NT2/D1 (cell line): ENCODE measurements at regions not wholly inside any gene's neighbourhood (a gene's known extent, or its start where the extent isn't known, plus 50 kb on each side); places are given as distances from the start of the nearest gene placed in this dataset.
"Not testable (repeated sequence)": the region's sequence is repeated elsewhere in the genome, so short reads cannot be mapped to it uniquely, and the experiment has no call there.

ENCODE experiments used
- DNase-seq: peaks from one replicate; pipeline ENCODE4 v3.0.0-alpha.2; 2011; ENCODE audit warnings: low read depth, low spot score
- H3K27me3 ChIP-seq: 2 replicates; pipeline ENCODE4 v1.6.0; 2011; ENCODE audit warnings: mild to moderate bottlenecking; ENCODE audit not compliant: insufficient read length, insufficient read depth
- H3K36me3 ChIP-seq: 2 replicates; pipeline ENCODE4 v1.6.1; 2011; ENCODE audit warnings: mild to moderate bottlenecking, low read length, mixed read lengths; ENCODE audit not compliant: insufficient read depth, insufficient read length
- H3K4me1 ChIP-seq: 2 replicates; pipeline ENCODE4 v1.5.1; 2011; ENCODE audit not compliant: insufficient read depth, insufficient read length
- H3K4me3 ChIP-seq: 2 replicates; pipeline ENCODE4 v1.5.1; 2011; ENCODE audit warnings: low read depth; ENCODE audit not compliant: insufficient read length
- H3K9ac ChIP-seq: 2 replicates; pipeline ENCODE4 v1.6.0; 2011; ENCODE audit warnings: low read depth; ENCODE audit not compliant: insufficient read length
- H3K9me3 ChIP-seq: 2 replicates; pipeline ENCODE4 v1.5.1; 2011; ENCODE audit warnings: mild to moderate bottlenecking, low read length; ENCODE audit not compliant: insufficient read depth
- SUZ12 ChIP-seq: IDR thresholded peaks from 2 replicates; pipeline ENCODE4 v1.6.1; 2011; ENCODE audit not compliant: insufficient read length, insufficient read depth; ENCODE audit errors: extremely low read depth
- YY1 ChIP-seq: IDR thresholded peaks from 2 replicates; pipeline ENCODE4 v1.6.1; 2011; ENCODE audit not compliant: insufficient read length, insufficient read depth
- ZNF274 ChIP-seq: IDR thresholded peaks from 2 replicates; pipeline ENCODE4 v1.6.1; 2011; ENCODE audit warnings: mild to moderate bottlenecking, low read depth, low read length

- no peaks in the 10 kb centered on the region for H3K36me3 ChIP-seq
- no peaks in the 10 kb centered on the region for H3K9me3 ChIP-seq
- no peaks in the 10 kb centered on the region for H3K4me1 ChIP-seq
- no peak overlapping the region for H3K4me3 ChIP-seq
- H3K9ac ChIP-seq: peak overlapping the region; percentile 90
- DNase-seq: no peak
- H3K27me3 ChIP-seq: no peaks in the 10 kb centered on the region
- TF ChIP-seq ZNF274: no peak
- TF ChIP-seq YY1: no peak
- no peak for TF ChIP-seq SUZ12
Observed at GRCh38 chr6:27816906-27817305, 95.3 kb downstream of the OR2B2 start.

- Histone ChIP-seq H3K4me1 (no peaks in the 10 kb centered on the region), H3K9ac (peak overlapping the region; percentile 90), H3K27me3 (no peaks in the 10 kb centered on the region), H3K4me3 (peak overlapping the region; percentile 78), H3K36me3 (peaks cover 5% of the 10 kb centered on the region), H3K9me3 (no peaks in the 10 kb centered on the region)
- TF ChIP-seq SUZ12 (no peak), YY1 (no peak), ZNF274 (no peak)
- no peak for DNase-seq
Observed at GRCh38 chr6:27814665-27815424, 97.4 kb downstream of the OR2B2 start.

- peak overlapping the region; percentile 52 for H3K9ac ChIP-seq
- not testable (repeated sequence) for DNase-seq, H3K27me3 ChIP-seq, H3K9me3 ChIP-seq, H3K36me3 ChIP-seq, H3K4me1 ChIP-seq
- H3K4me3 ChIP-seq: peak overlapping the region; percentile 49
Observed at GRCh38 chr6:27814415-27814664, 97.9 kb downstream of the OR2B2 start.

- H3K4me1 ChIP-seq: no peaks in the 10 kb centered on the region
- TF ChIP-seq YY1: no peak
- no peak for TF ChIP-seq ZNF274
- TF ChIP-seq SUZ12: no peak
Observed at GRCh38 chr6:27812805-27813492, 99.2 kb downstream of the OR2B2 start.

GRCh38 chr6:27812078-27812804, 100.0 kb downstream of the OR2B2 start:
- peak overlapping the region; percentile 24 for H3K4me3 ChIP-seq
- TF ChIP-seq ZNF274 (no peak), YY1 (no peak), SUZ12 (no peak)
- H3K36me3 ChIP-seq: peaks cover 5% of the 10 kb centered on the region
- no peaks in the 10 kb centered on the region for H3K4me1 ChIP-seq
- H3K27me3 ChIP-seq: no peaks in the 10 kb centered on the region
- H3K9me3 ChIP-seq: no peaks in the 10 kb centered on the region
- H3K9ac ChIP-seq: peak overlapping the region; percentile 97
- no peak for DNase-seq

More at GRCh38 chr6:27812805-27813492, 99.2 kb downstream of the OR2B2 start:
- Histone ChIP-seq H3K9me3 (no peaks in the 10 kb centered on the region), H3K4me3 (peak overlapping the region; percentile 49), H3K36me3 (peaks cover 5% of the 10 kb centered on the region), H3K9ac (peak overlapping the region; percentile 52), H3K27me3 (no peaks in the 10 kb centered on the region)
- DNase-seq: no peak

GRCh38 chr6:27811451-27811772, 100.8 kb downstream of the OR2B2 start:
- peaks cover 5% of the 10 kb centered on the region for H3K36me3 ChIP-seq

GRCh38 chr6:27810768-27811450, 101.3 kb downstream of the OR2B2 start:
- H3K4me1 ChIP-seq: no peaks in the 10 kb centered on the region
- H3K27me3 ChIP-seq: no peaks in the 10 kb centered on the region
- DNase-seq: no peak
- peak overlapping the region; percentile 90 for H3K4me3 ChIP-seq
- no peak for TF ChIP-seq YY1
- no peak for TF ChIP-seq SUZ12
- no peak for TF ChIP-seq ZNF274
- no peaks in the 10 kb centered on the region for H3K9me3 ChIP-seq
- peaks cover 5% of the 10 kb centered on the region for H3K36me3 ChIP-seq
- H3K9ac ChIP-seq: peak overlapping the region; percentile 97

More at GRCh38 chr6:27811451-27811772, 100.8 kb downstream of the OR2B2 start:
- Histone ChIP-seq H3K9ac (peak overlapping the region; percentile 97), H3K4me3 (peak overlapping the region; percentile 90), H3K4me1 (no peaks in the 10 kb centered on the region), H3K27me3 (no peaks in the 10 kb centered on the region), H3K9me3 (no peaks in the 10 kb centered on the region)
- no peak for DNase-seq
- TF ChIP-seq ZNF274: no peak
- no peak for TF ChIP-seq YY1
